ENCODE measurements at regions not wholly inside any gene's neighbourhood (a gene's known extent, or its start where the extent isn't known, plus 50 kb on each side); places are given as distances from the start of the nearest gene placed in this dataset.

DNA sequence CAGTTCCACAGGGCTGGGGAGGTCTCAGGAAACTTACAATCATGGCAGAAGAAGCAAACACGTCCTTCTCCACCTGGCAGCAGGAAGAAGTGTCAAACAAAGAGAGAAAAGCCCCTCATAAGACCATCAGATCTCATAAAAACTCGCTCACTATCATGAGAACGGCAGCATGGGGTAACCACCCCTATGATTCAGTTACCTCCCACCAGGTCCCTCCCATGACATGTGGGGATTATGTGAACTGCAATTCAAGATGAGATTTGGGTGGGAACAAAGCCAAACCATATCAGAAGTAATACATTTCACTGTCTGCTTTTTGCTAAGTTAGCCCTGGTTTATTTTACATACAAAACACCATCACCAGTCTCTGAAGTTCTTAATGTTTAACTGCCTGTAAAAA, 68.5 kb downstream of the RBM11 start:
- TF ChIP-seq ZNF274 (IDR thresholded peaks at IDR 0.05; ENCODE audit: low read depth, low read length) (no peak), SUZ12 (IDR thresholded peaks at IDR 0.05; ENCODE audit: extremely low read depth, insufficient read depth, insufficient read length) (no peak)
